ENCODE measurements at regions not wholly inside any gene's neighbourhood (a gene's known extent, or its start where the extent isn't known, plus 50 kb on each side); places are given as distances from the start of the nearest gene placed in this dataset.
"Not testable (repeated sequence)": the region's sequence is repeated elsewhere in the genome, so short reads cannot be mapped to it uniquely, and the experiment has no call there.

DNA sequence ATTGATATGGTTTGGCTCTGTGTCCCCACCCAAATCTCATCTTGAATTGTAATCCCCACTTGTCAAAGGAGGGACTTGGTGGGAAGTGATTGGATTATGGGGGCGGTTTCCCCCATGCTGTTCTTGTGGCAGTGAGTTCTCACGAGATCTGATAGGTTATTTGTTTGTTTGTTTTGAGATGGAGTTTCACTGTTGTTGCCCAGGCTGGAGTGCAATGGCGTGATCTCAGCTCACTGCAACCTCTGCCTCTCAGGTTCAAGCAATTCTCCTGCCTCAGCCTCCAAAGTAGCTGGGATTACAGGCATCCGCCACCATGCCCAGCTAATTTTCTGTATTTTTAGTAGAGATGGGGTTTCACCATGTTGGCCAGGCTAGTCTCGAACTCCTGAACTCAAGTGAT is 364.7 kb downstream of the DSC3 start:
- not testable (repeated sequence) for H3K4me1 Mint-ChIP-seq (ENCODE audit: low read depth in 2 of 2); H3K27ac Mint-ChIP-seq; DNase-seq; ATAC-seq (replicated peaks); H3K4me3 Mint-ChIP-seq; H3K36me3 Mint-ChIP-seq (ENCODE audit: insufficient read depth); H3K27me3 Mint-ChIP-seq
- H3K9me3 Mint-ChIP-seq: peaks cover 0 to 12% of the 10 kb centered on the region in 2 donors

DNA sequence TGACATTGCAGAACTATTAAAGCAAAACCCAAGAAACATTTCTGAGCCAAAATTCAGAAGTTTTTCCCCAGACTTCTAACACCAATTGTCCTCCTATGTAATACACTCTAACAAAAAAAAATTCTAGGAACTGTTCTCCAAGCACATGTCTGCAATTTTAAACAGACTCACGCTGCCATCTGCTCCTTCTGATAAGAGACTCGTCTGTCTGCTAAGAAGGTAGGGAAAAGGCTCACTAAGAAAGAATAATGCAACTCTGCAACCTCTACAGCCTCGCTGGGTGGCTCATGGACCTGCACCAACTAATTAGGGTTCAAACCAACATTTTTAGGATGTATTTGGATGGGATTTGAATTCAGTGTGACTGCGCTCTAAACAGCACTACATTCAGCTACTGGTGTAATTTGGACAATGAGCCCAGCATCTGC is 366.5 kb downstream of the DSC3 start:
- Mint-ChIP-seq H3K4me1 (ENCODE audit: low read depth in 2 of 2) (no peaks in the 10 kb centered on the region), H3K9me3 (peaks cover 3 to 7% of the 10 kb centered on the region in 2 donors), H3K27ac (no peak overlapping the region), H3K4me3 (no peak overlapping the region), H3K36me3 (ENCODE audit: insufficient read depth) (no peaks in the 10 kb centered on the region), H3K27me3 (no peaks in the 10 kb centered on the region)
- no peak for ATAC-seq (replicated peaks)
- DNase-seq: no peak

DNA sequence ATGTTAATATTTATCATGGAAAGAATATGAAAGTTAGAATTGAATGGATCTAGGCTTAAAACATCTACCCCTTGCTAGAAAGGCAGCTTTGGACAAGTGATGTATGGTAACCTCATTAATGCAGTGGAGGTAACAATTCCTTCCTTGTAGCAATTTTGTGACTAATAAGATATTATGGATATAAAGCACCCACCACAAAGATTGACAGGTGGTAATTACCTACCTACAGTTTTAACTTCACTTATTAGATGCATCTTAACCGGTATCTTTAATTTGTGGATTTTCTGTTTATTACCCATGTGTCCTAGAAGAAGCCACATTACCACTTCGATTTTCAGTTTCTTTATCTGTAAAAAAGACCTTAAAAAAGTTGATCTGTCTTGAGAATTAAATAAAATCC is 367.0 kb downstream of the DSC3 start:
- DNase-seq (no peak), ATAC-seq (replicated peaks) (no peak)
- Mint-ChIP-seq H3K4me1 (ENCODE audit: low read depth in 2 of 2) (no peaks in the 10 kb centered on the region), H3K36me3 (ENCODE audit: insufficient read depth) (no peaks in the 10 kb centered on the region), H3K4me3 (no peak overlapping the region), H3K9me3 (peaks cover 5 to 7% of the 10 kb centered on the region in 2 donors), H3K27me3 (no peaks in the 10 kb centered on the region), H3K27ac (no peak overlapping the region)

DNA sequence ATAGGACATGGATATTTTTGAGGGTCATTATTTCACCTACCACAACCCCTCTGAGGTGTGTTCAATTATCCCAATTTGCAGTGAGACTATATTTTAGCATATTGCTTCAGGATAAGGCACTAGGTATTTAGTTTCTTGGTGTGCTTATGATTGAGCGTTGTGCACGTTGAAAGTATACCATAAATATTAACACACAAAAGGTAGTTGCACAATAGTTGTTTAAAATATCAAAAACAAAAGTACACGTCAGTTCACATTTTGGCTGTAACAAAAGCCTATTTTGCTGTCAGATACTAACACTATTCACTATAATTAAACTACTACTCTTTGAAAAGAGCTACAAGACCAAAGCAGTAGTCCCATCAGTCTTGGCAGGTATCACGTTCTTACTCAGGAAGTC is 367.5 kb downstream of the DSC3 start:
- no peaks in the 10 kb centered on the region for H3K36me3 Mint-ChIP-seq (ENCODE audit: insufficient read depth)
- ATAC-seq (replicated peaks) (no peak), DNase-seq (no peak)
- no peak overlapping the region for H3K27ac Mint-ChIP-seq
- peaks cover 6 to 7% of the 10 kb centered on the region in 2 donors for H3K9me3 Mint-ChIP-seq
- H3K4me3 Mint-ChIP-seq: no peak overlapping the region
- no peaks in the 10 kb centered on the region for H3K27me3 Mint-ChIP-seq
- H3K4me1 Mint-ChIP-seq (ENCODE audit: low read depth in 2 of 2): no peaks in the 10 kb centered on the region

DNA sequence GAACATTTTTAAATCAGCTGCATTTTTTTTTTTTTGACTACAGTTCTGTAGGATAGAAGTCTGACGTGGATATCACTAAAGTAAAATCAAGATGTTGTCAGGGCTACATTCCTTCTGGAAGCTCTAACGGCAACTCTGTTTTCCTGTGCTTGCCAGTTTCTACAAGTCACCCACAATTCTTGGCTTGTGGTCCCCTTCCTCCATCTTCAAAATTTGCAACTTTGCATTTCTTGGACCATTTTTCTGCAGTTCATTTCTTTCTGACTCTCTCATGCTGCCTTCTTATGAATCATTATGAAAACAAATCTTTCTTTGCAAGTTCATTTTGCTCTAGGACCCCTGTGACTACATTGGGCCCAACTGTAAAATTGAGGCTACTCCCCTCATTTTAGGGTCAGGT is 367.9 kb downstream of the DSC3 start:
- DNase-seq (no peak), ATAC-seq (replicated peaks) (no peak)
- H3K27ac Mint-ChIP-seq: no peak overlapping the region
- peaks cover 6 to 7% of the 10 kb centered on the region in 2 donors for H3K9me3 Mint-ChIP-seq
- H3K36me3 Mint-ChIP-seq (ENCODE audit: insufficient read depth): no peaks in the 10 kb centered on the region
- no peaks in the 10 kb centered on the region for H3K27me3 Mint-ChIP-seq
- H3K4me1 Mint-ChIP-seq (ENCODE audit: low read depth in 2 of 2): no peaks in the 10 kb centered on the region
- H3K4me3 Mint-ChIP-seq: no peak overlapping the region

DNA sequence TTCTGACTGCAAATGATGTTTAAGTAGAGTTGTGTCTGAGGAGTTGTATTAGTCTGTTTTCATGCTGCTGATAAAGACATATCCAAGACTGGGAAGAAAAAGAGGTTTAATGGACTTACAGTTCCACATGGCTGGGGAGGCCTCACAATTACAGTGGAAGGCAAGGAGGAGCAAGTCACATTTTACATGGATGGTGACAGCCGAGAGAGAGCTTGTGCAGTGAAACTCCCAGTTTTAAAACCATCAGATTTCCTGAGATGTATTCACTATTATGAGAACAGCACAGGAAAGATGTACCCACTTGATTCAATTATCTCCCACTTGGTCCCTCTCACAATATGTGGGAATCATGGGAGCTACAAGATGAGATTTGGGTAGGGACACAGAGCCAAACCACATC is 370.1 kb downstream of the DSC3 start:
- not testable (repeated sequence) for H3K36me3 Mint-ChIP-seq (ENCODE audit: insufficient read depth); H3K4me1 Mint-ChIP-seq (ENCODE audit: low read depth in 2 of 2); H3K4me3 Mint-ChIP-seq; H3K27me3 Mint-ChIP-seq; ATAC-seq (replicated peaks); H3K9me3 Mint-ChIP-seq; H3K27ac Mint-ChIP-seq; DNase-seq

DNA sequence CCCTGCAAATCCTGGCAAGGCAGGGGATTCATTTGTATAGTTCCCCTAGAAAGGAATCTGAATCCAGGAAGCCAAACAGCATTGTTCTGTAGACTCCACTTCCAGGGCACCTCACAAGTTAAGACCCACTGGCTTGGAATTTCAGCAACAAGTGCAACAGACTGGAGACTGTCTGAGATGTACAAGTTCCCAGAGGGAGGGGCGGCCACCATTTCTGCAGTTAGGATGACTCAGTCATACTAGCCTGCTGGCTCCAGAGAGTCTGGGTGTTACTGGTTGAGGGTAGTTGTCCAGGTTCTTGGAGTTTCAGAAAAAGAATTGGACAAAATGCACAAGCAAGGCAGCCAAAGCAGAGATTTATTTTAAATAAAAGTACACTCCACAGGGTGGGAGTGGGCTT is 384.2 kb downstream of the DSC3 start:
- Mint-ChIP-seq H3K9me3 (peaks cover 17 to 27% of the 10 kb centered on the region in 2 donors), H3K27ac (no peak overlapping the region), H3K4me3 (no peak overlapping the region), H3K4me1 (ENCODE audit: low read depth in 2 of 2) (no peaks in the 10 kb centered on the region), H3K36me3 (ENCODE audit: insufficient read depth) (no peaks in the 10 kb centered on the region), H3K27me3 (no peaks in the 10 kb centered on the region)
- DNase-seq: no peak
- no peak for ATAC-seq (replicated peaks)

DNA sequence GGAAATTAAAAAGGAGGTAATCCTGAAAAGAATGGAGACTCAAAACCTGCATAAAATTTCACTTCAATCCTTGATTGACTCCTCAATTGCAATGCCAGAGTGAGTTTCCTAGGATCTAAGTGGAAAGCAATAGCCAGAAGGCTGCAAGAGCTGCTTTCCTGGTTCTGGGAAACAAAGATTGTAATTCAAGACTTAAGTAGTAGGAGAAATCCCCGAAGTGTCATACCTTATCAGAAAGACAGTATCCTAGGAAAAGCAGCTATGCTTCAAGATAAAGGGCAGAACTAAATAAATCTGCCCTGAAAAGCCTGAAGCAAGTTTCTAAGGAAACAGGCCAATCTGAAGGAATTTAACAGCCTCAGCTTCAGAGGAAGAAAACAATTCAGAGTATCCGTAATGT is 390.2 kb downstream of the DSC3 start:
- no peak overlapping the region for H3K27ac Mint-ChIP-seq
- H3K36me3 Mint-ChIP-seq (ENCODE audit: insufficient read depth): no peaks in the 10 kb centered on the region
- no peaks in the 10 kb centered on the region for H3K27me3 Mint-ChIP-seq
- no peaks in the 10 kb centered on the region for H3K4me1 Mint-ChIP-seq (ENCODE audit: low read depth in 2 of 2)
- peaks cover 0 to 2% of the 10 kb centered on the region in 2 donors for H3K9me3 Mint-ChIP-seq
- DNase-seq (no peak), ATAC-seq (replicated peaks) (no peak)
- H3K4me3 Mint-ChIP-seq: no peak overlapping the region

DNA sequence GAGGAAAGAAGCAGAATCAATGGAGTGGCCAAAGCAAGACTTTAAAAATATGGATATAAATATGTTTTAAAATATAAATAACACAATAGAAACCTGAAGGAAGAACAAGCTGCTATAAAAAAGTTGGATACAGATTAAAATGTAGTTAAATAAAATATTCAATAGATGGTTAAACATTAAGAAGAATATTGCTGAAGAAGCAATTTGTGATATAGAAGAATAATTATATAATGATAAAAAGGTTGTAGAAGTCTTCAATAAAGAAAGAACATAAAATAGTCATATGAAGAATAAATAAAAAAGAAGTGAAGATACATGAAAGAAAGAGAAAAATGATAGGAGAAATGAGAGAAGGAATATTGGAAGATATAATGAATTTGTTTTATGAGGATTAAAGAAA is 392.0 kb downstream of the DSC3 start:
- ATAC-seq (replicated peaks): no peak
- H3K4me3 Mint-ChIP-seq: no peak overlapping the region

DNA sequence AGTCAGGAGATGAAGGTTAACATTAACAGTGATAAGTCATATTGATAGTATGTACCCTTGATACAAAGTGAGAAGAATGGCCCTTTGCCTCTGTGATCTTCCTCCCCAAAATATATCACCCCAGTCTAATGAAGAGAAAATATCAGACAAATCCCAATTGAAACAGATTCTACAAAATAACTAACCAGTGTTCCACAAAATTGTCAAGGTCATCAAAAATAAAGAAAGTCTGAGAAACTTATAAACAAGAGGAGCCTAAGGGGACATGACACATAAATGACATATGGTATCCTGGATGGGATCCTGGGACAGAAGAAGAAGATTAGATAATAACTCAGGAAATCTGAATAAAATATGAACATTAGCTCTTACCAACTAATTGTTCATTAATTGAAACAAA is 398.4 kb downstream of the DSC3 start:
- no peaks in the 10 kb centered on the region for H3K36me3 Mint-ChIP-seq (ENCODE audit: insufficient read depth)

More for the DNA sequence above, 392.0 kb downstream of the DSC3 start:
- H3K4me1 Mint-ChIP-seq (ENCODE audit: low read depth in 2 of 2): no peaks in the 10 kb centered on the region
- H3K36me3 Mint-ChIP-seq (ENCODE audit: insufficient read depth): no peaks in the 10 kb centered on the region
- DNase-seq: no peak
- no peaks in the 10 kb centered on the region for H3K9me3 Mint-ChIP-seq
- no peaks in the 10 kb centered on the region for H3K27me3 Mint-ChIP-seq
- no peak overlapping the region for H3K27ac Mint-ChIP-seq

DNA sequence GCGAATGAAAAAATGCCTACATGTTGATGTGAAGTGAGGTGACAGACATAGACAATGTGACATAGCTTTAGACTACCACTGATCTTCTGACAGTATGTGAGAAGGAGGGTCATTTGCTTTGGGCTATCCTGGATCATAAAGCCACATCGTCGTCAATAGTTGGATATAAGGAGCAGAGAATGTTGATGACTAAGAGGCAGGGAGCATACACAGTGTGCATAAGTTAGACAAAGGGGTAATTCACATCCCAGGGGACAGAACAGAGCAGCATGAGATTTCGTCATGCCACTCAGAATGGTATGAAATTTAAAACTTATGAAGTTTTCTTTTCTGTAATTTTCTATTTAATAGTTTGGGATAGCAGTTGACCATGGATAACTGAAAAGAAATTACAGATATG is 403.2 kb downstream of the DSC3 start:
- H3K4me3 Mint-ChIP-seq: no peak overlapping the region
- H3K36me3 Mint-ChIP-seq (ENCODE audit: insufficient read depth): no peaks in the 10 kb centered on the region
- no peak overlapping the region for H3K27ac Mint-ChIP-seq
- H3K4me1 Mint-ChIP-seq (ENCODE audit: low read depth in 2 of 2): no peaks in the 10 kb centered on the region
- H3K27me3 Mint-ChIP-seq: no peaks in the 10 kb centered on the region
- peaks cover 19 to 31% of the 10 kb centered on the region in 2 donors for H3K9me3 Mint-ChIP-seq
- DNase-seq: no peak
- ATAC-seq (replicated peaks): no peak

More for the DNA sequence above, 398.4 kb downstream of the DSC3 start:
- peaks cover 7 to 21% of the 10 kb centered on the region in 2 donors for H3K9me3 Mint-ChIP-seq
- ATAC-seq (replicated peaks) (no peak), DNase-seq (no peak)
- H3K4me1 Mint-ChIP-seq (ENCODE audit: low read depth in 2 of 2): no peaks in the 10 kb centered on the region
- H3K27ac Mint-ChIP-seq: no peak overlapping the region
- no peaks in the 10 kb centered on the region for H3K27me3 Mint-ChIP-seq
- H3K4me3 Mint-ChIP-seq: no peak overlapping the region

DNA sequence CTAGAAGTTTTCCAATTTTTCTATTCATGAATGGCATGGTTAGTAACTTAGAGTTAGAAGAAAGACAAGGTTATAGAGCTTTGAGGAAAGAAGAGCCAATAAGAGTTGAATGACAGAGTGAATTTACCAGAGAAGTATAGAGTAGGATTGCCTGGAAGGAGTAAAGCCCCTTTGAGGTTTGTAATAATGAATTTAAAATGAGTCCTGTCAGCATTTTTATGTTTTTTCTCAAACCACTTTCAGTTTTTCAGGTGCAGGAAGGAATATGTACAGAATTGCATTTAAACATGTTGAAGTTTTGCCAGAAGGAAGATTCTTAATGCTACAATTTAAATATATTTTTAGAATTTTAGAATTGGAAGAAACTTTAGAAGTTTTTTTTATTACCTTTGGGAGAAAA is 408.3 kb downstream of the DSC3 start:
- Mint-ChIP-seq H3K4me3 (no peak overlapping the region), H3K36me3 (ENCODE audit: insufficient read depth) (no peaks in the 10 kb centered on the region), H3K27me3 (no peaks in the 10 kb centered on the region), H3K9me3 (peaks cover 20 to 33% of the 10 kb centered on the region in 2 donors), H3K27ac (no peak overlapping the region), H3K4me1 (ENCODE audit: low read depth in 2 of 2) (no peaks in the 10 kb centered on the region)
- ATAC-seq (replicated peaks) (no peak), DNase-seq (no peak)

DNA sequence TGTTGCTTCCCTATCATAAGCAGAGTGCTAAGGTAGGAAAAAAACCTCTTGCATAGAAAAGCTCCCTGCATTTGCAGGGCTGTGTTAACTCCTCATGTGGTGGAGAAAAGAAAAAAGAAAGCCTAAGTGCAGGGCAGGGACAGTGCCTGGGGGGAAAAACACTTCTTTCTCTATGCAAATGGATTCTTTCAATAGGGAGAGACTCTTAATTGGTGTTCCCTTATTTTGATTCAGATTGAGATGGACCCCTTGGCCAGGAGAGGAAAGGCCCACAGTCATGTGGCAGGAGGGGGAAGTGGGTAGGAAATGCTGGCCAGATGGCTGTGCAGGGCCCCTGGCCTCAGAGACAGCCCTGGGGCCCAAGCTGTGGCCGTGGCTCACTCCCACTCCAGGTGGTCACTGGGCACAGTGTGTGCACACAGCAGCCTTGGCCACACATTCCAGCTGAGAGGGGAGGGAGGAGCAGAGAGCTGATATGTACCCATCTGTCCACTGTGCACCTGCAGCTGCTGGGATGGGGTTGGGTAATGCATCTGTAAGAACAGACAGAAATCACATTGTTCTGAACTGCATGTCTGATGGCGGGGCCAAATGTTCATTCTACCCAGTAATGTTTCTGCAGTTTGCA is 410.4 kb downstream of the DSC3 start:
- no peaks in the 10 kb centered on the region for H3K4me1 Mint-ChIP-seq (ENCODE audit: low read depth in 2 of 2)
- peaks cover 16 to 33% of the 10 kb centered on the region in 2 donors for H3K9me3 Mint-ChIP-seq
- DNase-seq (no peak), ATAC-seq (replicated peaks) (no peak)
- H3K27me3 Mint-ChIP-seq: no peaks in the 10 kb centered on the region
- H3K36me3 Mint-ChIP-seq (ENCODE audit: insufficient read depth): no peaks in the 10 kb centered on the region
- no peak overlapping the region for H3K27ac Mint-ChIP-seq
- H3K4me3 Mint-ChIP-seq: no peak overlapping the region

DNA sequence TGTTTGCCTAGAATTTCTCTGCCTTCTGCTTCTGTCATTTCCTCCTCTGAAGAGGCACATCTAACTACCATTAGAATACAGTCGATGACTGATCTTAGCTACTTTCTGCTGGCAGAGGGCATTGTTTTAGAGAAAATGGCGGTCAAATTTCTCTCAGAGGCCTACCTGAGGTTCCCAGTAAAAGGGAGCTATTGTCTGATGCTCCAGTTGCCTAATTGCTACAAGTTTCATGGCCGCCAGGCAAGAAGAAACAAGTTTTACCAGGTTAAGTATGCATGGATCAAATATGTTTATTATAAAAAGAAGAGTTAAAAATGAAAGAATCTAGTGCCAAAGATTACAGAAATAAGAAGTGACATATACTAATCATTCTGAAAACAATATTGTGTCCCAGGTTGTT is 416.6 kb downstream of the DSC3 start:
- ATAC-seq (replicated peaks) (no peak), DNase-seq (no peak)
- no peak overlapping the region for H3K27ac Mint-ChIP-seq
- H3K36me3 Mint-ChIP-seq (ENCODE audit: insufficient read depth): no peaks in the 10 kb centered on the region
- no peaks in the 10 kb centered on the region for H3K27me3 Mint-ChIP-seq
- peaks cover 14 to 33% of the 10 kb centered on the region in 2 donors for H3K9me3 Mint-ChIP-seq
- H3K4me3 Mint-ChIP-seq: no peak overlapping the region
- H3K4me1 Mint-ChIP-seq (ENCODE audit: low read depth in 2 of 2): no peaks in the 10 kb centered on the region

Data from effector memory CD8-positive, alpha-beta T cell (primary cell).